ENCODE measurements at regions not wholly inside any gene's neighbourhood (a gene's known extent, or its start where the extent isn't known, plus 50 kb on each side); places are given as distances from the start of the nearest gene placed in this dataset.
"Not testable (repeated sequence)": the region's sequence is repeated elsewhere in the genome, so short reads cannot be mapped to it uniquely, and the experiment has no call there.

DNA sequence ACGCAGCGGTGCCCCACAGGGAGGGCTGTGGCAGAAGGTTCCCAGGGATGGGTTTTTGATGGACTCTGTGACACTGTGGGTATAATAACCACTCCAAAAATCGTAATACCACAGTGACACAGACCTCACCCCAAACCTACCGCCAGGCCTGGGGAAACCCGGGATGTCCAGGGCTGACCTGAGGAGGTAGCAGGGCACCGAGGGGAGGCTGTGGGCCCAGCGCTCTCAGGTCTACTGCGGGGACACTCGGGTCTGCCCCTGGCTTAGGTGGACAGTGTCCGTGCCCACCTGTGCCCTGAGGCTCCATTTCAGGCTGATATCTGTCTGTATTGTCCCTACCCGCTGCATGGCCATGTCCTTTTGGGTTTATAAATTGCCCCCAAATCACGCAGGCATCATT is 387.9 kb downstream of the TMEM121 start:
- DNase-seq; intact Hi-C loops (cut with DNase I); ATAC-seq (ENCODE audit: poor library complexity): not testable (repeated sequence)

DNA sequence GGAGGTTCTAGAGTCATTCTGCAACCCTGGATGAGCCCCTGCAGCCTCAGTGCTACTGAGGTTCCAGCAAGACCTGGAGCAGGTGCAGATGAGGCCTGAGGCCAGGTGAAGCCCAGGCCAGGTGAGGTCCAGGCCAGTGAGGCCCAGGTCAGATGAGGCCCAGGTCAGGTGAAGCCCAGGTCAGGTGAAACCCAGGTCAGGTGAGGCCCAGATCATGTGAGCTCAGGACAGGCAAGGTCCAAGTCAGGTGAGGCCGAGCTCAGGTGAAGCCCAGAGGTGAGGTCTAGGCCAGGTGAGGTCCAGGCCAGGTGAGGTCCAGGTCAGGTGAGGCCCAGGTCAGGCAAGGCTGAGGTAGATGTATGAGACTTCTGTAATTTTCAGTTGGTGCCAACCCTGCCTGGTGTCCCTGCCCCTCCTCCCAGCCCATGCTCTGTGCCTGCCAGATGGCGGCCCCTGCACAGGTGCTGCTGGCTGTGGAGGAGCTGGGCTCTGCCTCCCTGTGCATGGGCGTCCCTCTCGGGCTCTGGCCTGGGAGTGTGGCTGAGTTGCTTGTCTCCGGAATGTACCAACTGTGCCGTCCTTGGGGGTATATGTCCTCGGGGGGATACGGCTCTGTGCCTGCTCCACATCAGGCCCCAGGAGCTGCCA is 388.5 kb downstream of the TMEM121 start:
- ATAC-seq (ENCODE audit: poor library complexity) = no peak
- intact Hi-C loops (cut with DNase I) = no loop called here
- peak; percentile 33 for DNase-seq

DNA sequence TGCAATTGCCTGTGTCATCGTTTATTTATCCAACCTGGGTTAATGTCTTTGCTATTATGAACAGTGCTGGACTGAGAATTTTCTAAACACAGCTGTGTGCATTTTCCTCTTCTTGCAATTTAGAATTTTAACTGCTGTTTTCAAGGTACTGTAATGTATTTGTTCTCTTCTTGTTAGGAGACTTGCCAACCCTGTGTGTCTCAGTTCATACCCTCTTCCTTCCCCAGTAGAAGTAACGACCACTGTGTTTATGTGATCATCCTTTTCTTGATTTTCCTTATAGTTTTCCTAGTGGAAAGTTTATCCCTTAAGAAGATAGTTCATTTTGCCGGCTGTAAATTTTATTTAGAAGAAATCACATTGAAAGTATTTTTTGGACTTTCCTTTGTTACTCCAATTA is 389.2 kb downstream of the TMEM121 start:
- DNase-seq; ATAC-seq (ENCODE audit: poor library complexity); intact Hi-C loops (cut with DNase I): not testable (repeated sequence)

DNA sequence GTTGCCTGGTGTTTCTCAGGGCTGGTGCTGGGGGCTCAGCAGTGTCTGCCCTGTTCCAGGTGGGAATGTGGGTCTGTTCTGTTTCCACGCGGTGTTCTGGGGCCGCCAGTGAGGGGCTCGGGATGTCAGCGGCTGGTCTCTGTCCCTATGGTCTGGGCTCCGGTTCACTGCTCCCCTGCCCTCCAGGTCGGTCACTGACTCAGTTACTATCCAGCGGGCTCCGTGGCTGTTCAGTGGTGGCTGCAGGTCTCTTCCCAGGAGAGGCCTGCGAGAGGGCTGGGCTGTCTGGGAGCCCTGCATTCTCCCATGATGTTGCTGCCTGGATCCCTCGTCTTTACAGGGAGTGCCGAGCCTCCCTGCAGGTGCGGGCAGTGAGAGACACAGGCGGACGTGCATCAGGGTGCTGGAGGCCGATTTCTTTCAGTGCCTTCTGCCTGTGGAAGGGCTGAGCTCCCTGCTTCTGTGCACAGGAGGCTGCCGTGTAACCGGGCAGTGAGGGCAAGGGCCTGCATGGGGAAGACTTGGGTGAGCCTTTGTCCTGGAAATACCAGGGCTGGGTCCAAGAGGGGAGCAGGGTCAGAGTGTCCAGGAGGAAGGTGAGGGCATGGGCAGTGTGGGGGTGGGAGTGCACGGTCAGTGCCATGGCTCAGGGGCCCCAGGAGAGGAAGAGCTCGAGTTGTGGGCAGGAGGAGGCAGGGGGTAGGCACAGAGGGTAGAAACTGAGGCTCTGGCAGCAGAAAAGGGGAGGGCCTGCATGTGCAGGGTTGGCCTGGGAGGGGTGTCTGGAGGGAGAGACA is 391.0 kb downstream of the TMEM121 start:
- peak; percentile 24 for DNase-seq
- intact Hi-C loops (cut with DNase I); ATAC-seq (ENCODE audit: poor library complexity): not testable (repeated sequence)

DNA sequence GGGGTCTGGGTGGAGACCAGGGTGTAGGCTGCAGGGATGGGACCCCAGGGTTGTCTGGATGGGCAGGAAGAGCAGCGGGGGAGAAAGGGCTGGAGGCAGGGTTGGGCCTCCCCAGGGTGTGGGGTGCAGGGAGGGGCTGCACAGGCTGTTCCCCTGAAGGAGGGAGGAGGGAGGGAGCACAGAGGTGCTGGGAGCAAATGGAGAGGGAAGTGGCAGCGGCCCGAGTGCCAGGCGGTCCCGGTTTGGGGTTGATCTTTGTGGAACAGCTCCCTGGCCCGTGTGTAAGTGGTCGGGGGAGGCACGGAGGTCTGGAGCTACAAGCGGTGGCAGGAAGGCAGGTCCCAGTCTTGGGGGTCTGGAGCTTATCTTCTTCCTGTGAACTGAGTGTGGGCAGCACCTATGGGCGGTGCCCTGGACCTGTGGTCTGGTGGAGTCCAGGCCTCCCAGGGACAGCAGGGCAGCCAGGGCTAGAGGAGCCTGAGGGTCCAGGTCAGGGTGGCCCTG is 391.6 kb downstream of the TMEM121 start:
- intact Hi-C loops (cut with DNase I) = no loop called here
- DNase-seq (peak; percentile 36), ATAC-seq (ENCODE audit: poor library complexity) (no peak)

DNA sequence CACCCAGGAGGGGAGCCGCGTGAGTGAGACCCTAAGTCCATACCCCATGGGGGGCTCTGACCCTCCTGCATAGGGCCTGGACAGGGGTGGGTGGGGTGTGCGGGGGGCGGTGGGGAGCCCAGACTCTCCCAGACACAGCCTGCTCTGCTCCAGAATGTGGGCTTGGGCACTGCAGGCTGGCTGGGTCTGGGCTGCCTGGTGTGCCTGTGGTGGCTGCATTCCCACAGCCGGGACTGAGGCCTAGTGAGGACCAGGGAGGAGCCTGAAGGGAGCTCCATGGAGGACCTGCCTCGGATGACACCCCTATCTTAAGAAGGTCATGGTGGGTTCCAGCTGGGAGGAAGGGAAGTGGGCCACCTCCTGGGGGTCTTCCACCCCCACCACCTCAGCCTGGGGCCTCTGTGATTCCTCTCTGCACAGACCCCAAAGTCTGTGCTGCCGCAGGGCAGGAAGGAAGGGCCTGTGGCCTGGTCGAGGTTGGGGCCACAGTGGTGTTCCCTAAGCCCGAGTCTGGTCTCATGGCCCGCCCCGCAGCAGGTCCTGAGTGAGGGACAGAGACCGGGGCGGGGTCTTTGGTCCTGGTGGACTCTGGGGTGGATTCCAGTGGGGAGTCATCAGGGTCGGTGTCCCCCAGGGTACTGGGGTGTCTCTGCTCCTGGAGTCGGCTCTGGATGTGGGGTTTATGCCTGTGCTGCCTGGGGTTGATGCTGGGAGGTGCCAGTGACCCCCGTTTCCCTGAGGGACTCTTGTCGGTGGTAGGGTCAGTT is 392.3 kb downstream of the TMEM121 start:
- peak; percentile 13 for DNase-seq
- ATAC-seq (ENCODE audit: poor library complexity) = no peak
- intact Hi-C loops (cut with DNase I) = no loop called here

DNA sequence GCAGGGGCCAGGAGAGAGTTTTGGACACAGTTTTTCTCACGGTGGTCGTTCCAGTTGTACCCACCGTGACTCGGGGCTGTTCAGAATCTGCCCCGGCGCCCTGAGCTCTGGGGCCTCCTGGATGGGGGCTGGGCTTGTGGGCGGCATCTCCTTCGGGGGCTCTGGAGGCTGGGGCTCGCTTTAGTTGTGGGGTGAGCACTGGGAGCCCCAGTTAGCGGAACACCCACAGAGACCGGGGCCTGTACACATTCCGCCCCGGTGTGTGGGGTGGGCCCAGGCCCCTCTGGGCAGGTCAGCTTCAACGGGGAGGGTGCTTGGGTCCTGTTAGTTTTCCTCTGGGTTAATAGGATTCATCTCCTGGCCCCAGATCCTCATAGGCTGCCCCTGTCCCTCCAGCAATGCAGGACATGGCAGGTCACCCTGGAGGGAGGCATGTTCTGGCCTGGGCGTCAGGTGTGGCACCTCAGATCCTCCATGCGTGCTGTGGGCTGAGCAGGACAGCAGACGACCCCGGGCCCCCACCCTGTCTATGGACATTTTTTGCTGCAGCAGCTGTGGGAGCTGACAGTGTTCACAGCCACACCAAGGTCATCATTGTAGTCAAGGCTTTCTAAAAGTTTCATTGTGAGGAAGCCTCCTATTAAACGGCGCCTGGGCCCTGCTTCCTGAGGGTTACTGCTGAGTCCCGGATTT is 393.2 kb downstream of the TMEM121 start:
- DNase-seq (peak; percentile 31), ATAC-seq (ENCODE audit: poor library complexity) (no peak)
- intact Hi-C loops (cut with DNase I) = no loop called here

DNA sequence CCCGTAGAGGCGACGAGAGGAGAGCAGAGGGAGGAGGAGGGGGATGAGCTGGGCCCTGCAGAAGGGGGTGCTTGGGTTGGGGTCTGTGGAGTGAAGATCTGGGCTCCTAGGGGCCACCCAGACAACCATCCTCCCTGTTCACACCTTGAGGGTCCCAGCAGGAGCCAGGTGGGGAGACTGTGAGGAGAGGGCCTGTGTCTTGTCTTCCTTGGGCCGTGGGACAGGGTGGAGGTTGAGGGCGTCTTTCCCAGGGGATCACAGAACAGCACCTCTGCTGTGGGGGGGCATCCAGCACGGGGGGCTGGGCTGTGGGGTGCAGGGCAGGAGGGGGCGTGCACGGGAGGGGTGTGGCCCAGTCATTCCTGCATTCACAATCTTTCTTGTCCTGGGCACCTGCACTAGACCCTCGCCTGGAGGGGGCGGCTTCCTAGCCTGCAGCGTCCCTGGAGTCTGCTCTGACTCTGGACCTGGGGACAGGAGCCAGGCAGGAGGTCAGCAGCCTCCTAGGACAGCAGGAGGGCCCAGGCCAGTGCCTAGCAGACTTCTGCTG is 393.8 kb downstream of the TMEM121 start:
- peak; percentile 22 for DNase-seq
- ATAC-seq (ENCODE audit: poor library complexity); intact Hi-C loops (cut with DNase I): not testable (repeated sequence)

DNA sequence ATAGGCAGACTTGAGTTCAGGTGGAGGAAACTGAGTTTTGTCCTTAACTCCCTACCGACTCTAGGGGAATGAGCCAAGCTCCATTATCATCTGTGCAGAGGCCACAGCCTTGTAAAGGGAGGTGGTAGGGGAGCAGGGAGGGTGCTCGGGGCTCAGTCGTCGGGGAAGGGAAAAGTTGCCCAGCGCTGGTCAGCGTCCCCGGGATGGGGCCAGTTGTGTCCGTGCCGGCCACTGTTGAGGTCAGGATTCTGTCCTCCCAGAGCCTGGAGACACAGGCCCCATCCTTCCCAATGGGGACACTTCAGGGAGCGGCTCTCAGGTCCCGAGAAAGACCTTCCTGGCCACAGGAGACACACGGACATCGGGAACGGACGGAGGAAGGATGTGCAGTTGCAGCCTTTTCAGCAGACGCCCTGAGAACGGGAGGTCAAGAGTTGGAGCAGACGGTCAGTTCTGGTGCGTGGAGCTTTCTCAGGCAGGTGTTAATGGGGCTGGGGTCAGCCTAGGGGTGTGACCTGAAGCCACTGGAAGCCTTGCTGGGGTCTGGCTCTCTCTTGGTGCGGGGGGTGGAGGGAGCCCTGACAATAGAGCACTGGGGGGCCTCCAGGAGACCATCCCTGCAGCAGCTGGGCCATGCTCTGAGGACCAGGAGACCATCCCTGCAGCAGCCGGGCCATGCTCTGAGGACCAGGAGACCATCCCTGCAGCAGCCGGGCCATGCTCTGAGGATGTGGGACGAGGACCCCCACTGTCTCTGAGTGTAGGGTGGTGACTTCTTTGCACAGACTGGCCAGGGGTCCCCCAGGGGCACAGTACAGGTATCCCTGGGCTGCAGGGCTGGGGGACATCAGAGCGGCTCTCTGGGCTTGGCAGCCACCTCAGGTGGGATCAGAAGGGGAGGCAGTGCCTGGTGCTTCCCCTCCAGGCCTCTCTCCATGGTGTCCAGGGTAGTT is 394.7 kb downstream of the TMEM121 start:
- intact Hi-C loops (cut with DNase I) = not testable (repeated sequence)

DNA sequence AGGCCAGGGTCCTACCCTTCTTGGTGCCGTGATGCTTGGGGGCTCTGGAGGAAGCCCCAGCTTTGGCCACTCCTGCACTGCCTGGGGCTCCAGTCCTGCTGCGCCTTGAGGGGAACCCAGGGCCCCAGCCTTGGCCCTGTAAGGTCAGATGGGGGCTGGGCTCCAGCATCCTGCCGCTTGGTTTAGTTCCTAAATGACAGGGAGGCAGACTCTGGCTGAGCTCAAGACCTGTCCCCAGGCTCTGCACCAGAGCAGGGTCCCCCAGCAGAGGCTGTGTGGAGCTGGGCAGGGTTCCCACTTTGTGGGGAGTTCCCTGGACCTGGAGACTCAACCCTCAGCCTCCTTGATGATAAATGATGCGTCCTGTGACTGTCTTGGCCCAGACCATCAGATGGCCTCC is 395.4 kb downstream of the TMEM121 start:
- DNase-seq = peak; percentile 22
- ATAC-seq (ENCODE audit: poor library complexity); intact Hi-C loops (cut with DNase I): not testable (repeated sequence)

More for the DNA sequence above, 394.7 kb downstream of the TMEM121 start:
- DNase-seq; ATAC-seq (ENCODE audit: poor library complexity): not testable (repeated sequence)

DNA sequence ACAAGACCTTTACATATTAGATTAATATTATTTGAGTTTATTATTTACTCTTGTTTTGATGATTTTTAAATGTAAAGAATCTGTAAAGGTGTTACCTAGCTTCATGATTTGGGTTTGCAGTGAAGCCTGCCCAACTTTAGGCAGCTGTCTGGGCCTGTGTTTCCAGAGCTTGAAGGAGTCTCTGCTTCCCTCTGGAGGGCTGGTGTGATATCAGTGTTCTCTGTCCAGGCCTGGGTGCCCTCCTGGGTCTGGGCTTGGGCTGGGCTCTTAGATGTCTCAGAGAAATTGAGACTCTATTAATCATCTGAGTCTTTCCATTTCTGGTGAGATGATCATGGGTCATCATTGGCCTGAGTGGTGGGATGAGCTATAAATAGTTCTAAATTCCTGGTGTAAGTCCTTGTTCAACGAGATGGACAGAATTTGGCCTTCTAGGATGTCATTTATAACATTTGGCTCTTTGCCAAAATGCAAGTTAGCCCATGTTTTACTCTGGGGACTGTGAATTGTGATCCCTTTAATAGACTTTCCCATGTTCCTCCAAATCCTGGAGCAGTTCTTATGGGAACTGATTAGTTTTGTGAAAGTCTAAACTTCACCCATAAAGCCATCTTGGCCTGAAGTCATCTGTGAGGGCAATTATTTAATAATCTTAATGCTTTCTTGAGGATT is 397.3 kb downstream of the TMEM121 start:
- intact Hi-C loops (cut with DNase I); ATAC-seq (ENCODE audit: poor library complexity); DNase-seq: not testable (repeated sequence)

DNA sequence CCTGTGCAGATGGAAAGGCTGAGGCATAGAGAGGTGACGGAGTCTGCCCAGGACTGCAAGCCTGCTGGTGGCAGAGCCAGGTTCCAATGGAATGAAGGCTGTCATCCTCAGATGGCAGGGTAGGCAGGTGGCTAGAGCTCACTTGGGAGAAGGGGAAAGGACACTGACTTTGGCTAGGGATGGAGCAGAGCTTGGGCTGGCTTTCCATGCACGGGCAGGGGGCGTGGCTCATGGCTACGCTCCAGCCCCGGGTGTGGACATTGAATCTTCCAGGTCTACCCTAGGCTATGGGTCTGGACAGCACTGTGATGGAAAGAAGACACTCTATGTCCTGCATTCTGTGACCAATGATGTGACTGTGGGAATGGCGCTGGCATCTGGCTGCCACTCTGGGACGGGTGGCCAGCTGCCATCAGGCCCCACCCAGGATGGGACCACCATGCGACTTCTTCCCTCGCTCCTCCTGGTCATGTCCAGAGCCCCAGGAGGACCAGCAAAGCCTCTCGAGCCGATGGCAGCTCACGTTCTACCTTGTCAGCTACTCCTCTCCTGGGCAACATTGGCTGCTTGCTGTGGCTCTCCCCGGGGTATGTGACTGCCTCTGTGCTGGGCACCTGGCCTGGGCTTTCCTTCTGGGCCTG is 398.7 kb downstream of the TMEM121 start:
- DNase-seq = no peak
- no peak for ATAC-seq (ENCODE audit: poor library complexity)
- intact Hi-C loops (cut with DNase I) = no loop called here

DNA sequence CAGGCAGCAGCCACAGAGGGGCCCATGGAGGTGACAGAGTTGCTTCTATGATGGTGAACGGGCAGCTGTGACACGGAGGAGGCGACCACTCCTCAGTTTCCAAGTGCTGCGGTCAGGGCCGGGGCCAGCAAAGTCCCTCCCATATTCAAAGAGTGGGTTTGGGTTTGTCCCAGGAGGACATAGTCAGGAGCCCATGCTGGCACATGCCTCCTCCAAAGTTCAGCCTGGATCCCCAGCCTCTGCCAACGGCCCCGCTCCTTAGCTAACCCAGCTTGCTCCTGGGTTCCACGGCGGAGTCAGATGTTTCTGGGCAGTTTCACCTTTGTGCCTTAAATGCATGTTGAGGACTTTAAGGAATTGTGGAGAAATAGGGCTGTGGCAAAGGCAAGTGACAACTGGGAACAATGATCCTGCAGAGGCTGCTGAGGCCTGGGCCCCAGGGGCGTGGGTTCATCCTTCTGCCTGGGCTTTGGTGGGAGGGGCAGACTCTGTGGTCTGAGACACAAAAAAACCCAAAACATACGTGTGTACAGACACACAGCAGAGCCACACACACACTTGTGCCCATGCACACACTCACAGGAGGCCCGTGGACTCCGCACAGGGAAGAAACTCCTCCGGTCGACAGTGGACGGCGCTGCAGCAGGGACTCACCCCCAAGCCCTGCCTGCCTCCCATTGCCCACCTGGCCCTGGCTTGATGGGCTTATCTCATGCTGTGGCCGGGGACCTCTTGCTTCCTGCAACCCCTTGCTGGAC is 399.4 kb downstream of the TMEM121 start:
- DNase-seq (peak; percentile 24), ATAC-seq (ENCODE audit: poor library complexity) (no peak)
- intact Hi-C loops (cut with DNase I) = no loop called here

DNA sequence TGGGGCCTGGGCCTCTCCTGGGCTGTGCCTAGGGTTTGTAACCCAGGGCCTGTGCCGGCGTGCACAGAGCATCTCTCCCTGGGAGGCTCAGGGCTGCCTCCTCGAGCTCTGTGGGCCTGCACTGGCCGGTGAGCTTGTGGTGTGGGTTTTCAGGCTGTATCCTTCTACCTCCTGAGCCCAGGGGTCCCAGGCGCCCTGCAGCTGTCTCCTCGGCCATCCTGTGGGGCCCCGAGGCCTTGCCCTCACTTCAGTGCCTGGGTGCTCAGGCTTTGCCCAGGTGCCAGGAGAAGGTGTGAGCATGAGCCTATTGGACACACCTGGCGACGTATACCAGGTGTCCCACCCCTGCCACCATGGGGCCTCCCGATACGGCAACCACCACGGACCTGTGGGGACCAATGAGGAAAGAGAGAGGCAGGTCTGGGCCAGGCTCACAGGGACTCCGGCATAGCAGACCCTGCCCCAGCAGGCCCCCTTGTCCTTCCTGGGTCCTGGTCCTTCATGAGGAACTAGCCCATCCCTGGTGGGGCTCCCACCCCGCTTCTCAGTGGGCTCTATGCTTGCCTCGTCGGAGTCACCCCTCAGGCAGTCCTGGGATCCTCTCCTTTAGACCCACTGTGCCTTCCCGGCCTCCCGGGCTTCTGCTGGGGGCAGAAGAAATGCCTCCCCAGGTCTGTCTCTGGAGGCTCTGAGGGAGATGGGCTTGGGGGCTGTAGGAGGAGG is 400.2 kb downstream of the TMEM121 start:
- ATAC-seq (ENCODE audit: poor library complexity) (no peak), DNase-seq (peak; percentile 29)
- intact Hi-C loops (cut with DNase I) = no loop called here

All from Right ventricle myocardium superior (tissue), 1 donor.